ENCODE measurements at regions not wholly inside any gene's neighbourhood (a gene's known extent, or its start where the extent isn't known, plus 50 kb on each side); places are given as distances from the start of the nearest gene placed in this dataset.

DNA sequence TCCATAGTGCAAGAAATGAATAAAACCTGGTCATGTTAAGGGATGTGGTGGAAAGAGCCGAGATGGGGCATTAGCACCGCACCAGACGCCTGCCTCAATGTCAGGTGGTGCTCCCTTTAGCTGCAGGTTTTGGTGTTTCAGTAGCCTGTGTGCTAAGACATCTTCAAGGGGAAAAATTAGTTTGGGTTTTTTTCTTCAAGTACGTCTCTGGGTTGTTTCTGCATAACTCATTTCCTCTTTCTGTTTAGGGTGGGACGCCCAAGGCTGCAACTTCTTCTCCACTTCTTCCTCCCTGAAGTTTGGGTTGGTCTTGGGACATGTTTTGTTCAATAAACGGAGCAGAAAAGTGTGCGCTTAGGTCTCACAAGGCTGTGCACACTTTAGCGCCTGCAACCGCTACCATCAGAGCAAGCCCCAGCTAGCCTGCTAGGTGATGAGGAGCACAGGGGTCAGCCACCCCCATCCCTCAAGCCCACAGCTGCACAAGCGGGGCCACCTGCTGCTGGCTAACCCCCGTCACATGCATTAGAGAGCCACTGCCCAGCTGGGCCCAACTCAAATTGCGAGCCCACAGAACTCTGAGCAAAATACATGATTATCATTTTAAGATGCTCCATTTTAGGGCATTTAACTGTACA, 1495.7 kb downstream of the TBC1D22A start:
- no peak for FAIRE-seq

DNA sequence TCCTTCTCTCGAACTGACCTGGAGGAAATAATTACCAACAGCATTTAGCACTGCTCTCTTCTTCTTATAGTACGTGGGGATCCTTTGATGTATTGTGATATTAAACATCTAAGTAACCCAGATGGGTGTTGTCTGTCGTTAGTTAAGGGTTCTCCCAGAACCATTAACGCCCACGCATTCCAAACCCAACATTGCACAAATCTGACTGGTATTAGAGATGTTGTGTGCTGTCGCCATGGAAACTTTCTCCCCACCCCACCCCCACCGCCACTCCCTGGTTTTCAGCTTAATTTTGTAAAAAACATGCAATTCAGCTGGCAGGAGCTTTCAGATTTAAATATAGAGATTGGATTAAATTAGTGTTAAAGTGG, 1495.2 kb downstream of the TBC1D22A start:
- no peak for FAIRE-seq

DNA sequence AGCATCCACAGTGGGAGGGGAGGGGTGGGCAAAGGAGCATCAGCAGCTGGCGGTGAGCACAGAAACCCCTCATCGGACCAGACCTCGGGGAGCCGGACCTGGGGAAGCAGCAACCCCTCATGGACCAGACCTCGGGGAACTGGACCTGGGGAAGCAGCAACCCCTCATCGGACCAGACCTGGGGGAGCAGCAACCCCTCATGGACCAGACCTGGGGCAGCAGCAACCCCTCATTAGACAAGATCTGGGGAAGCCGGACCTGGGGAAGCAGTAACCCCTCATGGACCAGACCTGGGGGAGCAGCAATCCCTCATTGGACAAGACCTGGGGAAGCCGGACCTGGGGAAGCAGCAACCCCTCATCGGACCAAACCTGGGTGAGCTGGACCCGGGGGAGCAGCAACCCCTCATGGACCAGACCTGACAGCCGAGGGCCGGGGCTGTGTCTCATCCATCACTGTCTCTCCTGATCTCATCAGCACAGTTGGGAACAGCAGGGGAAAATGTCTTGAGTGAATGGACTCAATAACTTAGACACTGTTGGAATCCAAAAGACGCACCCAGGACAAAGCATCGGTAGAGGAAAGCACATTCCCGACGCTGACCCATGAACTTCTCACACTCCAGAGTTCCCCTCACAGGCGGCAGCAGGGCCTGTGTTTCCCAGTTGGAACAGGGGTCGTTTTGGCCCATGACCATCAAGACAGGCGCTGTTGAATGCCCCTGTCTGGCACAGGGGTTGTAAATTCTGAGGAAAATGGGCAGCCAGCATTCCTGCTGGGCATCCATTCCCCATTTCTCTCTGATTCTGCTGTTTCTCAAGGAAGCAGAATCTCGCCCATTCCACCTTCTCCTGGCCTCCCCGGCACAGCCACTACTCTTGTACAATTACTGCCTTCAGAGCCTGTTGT, 1494.6 kb downstream of the TBC1D22A start:
- no peak for FAIRE-seq

DNA sequence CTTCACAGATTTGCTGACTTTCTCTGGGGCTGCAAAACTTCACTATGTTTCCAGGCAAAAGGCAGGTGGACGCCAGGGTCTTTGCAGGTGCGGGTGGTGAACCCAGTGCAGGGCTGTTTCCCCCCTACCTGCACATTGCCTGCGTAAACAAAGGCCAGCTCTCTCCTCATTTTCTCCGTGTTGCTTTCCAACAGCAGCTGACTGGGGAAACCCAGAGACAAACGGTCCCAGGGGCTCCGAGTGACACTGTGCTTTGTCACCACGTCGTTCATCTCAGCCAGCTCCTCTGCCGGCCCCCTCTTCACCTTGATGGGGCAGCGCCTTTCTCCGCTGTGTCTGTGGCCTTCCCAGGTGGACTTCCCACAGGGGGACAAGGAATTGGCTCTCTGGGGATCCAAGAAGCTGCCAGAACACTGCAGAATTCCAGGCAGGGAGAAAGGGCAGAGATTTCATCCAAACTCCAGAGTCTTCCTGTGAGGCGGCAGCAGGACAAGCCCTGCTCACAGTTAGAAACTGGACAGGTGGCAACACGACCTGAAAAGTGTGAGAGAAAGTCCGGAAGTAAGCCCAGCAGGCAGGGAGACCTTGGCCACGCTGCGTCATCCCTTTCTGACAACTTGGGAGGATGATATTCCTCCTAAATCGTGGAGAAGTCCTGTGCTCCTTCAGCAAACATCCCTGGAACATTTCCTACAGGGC, 1493.7 kb downstream of the TBC1D22A start:
- FAIRE-seq: no peak

DNA sequence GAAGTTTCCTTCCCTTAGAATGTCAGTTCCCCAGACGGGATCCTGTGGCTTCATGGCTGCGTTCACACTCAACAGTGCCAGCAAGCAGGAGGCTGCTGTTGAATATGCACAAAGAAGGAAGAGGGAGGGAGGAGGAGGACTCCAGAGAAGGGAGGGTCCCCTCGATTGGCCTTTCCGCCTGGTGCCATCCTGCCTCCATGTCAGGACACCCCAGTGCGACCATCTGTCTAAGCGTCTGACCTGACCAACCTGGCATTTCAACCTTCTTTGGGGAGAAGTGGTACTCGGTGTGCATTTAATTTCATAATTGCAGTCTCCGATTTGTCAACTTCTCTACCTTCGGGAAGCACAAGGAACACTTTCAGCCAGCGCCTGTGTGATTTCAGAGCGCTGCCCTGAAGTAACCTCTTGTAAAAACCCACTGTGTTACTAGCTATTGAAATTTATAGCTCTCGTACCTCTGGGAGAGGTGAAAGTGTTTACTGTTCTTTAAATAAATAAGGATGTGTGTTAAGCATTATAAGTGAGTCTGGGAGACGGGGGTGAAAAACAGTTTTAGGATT, 1491.9 kb downstream of the TBC1D22A start:
- no peak for FAIRE-seq

DNA sequence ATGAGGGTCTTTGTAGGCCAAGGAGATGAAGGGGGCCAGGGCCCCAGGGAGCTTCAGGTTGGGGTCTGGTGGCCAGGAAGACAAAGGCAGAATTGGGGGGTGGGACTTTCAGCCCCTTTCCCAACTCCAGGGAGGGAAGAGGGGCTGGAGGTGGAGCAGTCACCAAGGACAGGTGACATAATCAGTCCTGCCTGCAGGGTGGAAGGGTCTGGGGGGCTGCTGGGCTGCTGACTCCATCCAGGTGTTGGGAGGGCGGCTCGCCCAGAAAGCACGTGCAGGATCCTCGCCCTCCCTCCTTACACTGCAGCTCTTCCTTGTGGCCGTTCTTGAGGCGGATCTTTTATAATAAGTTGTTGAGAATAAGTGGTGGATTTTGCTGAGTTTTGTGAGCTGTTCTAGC, 1491.1 kb downstream of the TBC1D22A start:
- no peak for FAIRE-seq

DNA sequence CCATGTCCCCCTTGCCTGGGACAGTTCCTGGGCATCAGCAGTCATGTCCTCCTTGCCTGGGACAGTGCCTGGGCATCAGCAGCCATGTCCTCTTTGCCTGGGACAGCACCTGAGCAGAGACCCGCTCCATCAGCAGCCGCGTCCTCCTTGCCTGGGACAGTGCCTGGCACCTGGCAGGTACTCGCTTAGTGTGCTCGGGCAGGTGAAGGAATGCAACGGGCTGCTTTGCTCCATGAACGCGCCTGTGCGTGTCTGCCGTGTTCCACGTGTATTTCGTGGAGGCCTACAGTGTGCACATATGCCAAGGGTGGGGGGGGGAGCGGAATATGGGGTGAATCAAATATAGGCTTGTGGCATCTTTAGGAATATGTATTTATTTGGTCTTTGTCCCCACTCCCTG, 1490.7 kb downstream of the TBC1D22A start:
- no peak for FAIRE-seq

DNA sequence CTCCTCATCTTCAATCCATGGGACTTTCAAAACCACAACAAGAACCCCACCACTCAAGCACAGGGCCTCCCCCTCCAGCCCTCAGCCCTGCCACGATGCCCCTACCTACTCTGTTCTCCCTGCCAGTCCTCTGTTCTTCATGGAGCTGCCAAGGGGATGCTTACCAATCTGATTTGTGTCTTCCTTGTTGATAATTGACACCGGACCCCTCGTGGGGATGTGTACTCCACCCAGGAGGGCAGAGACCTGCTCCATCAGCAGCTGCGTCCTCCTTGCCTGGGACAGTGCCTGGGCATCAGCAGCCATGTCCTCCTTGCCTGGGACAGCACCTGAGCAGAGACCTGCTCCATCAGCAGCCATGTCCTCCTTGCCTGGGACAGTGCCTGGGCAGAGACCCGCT, 1489.2 kb downstream of the TBC1D22A start:
- FAIRE-seq: no peak

DNA sequence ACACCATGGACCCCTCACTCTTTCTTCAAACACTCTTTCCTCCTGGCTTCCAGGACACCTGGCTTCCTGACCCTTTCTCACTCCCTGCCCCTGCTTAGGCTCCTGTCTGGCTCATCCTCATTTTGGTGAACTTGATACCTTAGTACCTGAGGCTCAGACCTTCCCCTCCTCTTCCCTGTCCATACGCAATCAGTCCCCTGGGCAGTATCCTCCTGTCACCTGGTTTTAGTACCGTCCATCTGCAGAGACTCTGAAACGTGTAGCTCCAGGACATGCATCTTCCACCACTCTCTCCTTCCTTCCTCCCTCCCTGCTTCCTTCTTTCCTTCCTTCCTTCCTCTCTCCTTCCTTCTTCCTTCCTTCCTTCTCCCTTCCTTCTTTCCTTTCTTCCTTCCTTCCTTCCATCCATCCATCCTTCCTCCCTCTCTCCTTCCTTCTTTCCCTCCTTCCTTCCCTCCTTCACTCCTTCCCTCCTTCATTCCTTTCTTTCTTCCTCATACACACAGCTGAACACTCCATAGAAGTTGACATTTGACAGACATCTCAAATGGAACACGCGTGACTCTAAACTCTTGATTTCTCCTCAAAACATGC, 1488.6 kb downstream of the TBC1D22A start:
- FAIRE-seq: no peak

DNA sequence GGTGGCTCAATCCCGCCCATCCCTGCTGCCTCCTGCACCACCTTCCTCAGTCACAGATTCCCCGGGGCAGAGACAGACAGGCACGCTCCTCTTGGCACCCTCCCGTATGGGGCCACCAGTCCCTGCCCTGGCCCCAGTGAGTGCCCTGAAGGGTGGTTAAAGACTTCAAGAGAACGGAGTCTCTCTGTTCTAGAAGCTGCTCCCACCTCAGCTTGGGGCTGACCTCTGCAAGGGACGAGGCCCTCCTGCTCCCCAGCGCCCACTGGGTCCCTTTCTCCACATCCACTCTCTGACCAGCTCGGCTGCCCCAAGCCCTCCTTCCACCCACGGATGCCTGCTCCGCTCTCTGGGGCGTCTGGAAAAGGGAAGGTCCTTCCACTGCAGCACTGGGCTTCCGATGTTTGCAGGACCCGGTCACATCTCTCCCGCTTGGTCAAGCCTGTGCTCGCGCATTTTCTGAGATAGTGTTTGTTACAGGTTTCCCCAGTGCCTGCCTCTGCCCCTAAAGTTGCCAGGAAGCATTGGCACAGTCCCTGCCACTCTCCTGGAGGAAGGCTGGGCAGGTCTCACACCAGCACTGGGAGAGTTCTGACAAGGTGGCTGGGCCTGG, 1487.9 kb downstream of the TBC1D22A start:
- no peak for FAIRE-seq

DNA sequence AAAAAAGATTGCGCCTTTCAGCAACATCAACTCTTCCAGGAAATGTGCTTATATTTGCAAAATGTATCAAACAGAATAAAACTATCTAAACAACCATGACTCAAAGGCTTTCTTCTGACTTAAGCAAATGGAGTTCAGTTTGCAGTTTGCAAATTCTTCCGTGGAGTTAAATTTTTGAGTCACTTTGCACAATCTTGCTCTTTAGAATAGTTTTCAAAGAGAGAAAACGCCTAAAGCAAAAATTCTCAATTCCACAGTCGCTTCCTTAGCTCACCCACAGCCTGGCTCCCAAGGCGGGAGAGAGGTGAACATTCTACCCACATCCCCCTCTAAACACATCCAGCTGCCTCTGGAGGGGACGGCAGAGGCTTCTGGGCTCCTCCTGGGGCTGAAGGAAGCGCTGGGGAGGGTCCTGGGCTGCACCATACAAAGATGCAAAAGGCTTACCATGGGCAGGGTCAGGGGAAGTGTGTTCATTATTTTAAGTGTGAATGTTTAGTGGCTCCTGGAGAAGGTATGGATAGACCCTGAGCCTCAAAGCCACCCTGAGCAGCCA, 1487.3 kb downstream of the TBC1D22A start:
- no peak for FAIRE-seq

DNA sequence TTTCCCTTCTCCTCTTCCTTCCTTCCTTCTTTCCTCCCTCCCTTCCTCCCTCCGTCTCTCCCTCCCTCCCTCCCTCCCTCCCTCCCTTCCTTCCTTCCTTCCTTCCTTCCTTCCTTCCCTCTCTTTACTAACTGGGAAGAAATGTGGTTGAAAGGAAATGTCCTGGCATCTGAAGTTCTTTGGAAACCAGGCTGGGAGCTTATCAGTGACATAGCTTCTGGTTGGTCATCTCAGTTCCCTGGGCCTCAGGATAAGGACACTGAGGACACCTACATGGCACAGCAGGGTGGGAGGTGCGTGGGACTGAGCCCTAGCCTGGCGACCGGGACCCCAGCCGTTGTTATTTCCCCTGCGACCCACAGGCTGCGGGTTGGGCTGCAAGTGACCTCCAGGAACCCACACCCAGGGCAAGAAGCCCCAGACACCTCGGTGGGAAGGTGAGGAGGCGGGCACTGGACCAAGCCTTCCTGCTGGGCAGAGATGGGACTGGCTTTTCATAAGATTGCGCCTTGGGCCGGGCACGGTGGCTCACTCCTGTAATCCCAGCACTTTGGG, 1486.5 kb downstream of the TBC1D22A start:
- FAIRE-seq: no peak

DNA sequence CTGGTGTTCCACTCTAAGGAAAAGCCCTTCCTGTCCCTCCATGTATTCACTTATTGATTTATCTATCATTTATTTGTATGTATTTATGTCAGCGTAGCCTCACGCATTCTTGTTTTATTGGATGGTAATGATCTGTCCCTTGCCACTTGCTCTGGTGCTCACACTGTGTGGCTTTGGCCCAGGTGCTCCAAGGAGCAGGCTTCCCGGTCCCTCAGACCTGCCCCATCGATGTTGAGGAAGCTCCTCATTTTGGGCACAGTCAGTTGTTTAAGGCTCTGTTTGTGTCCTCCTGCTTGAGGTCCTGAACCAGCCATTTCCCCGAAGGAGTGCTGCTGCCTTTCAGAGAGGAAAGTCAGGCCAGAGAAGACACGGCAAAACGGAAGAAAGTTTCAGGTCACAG, 1485.4 kb downstream of the TBC1D22A start:
- FAIRE-seq: no peak

DNA sequence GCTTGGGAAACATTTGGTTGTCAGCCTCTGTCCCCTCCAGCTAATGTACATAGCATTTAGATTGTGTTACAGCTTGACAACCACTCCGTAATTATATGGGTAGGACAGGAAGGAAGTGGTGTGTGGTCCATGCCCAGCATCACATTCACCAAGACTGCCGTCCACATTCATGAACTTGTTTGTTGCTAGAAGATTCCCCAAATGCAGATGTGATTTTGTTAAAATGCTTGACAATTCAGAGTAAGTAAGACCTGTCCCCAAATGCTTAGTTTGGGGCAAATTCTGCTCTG, 1482.7 kb downstream of the TBC1D22A start:
- no peak for FAIRE-seq

DNA sequence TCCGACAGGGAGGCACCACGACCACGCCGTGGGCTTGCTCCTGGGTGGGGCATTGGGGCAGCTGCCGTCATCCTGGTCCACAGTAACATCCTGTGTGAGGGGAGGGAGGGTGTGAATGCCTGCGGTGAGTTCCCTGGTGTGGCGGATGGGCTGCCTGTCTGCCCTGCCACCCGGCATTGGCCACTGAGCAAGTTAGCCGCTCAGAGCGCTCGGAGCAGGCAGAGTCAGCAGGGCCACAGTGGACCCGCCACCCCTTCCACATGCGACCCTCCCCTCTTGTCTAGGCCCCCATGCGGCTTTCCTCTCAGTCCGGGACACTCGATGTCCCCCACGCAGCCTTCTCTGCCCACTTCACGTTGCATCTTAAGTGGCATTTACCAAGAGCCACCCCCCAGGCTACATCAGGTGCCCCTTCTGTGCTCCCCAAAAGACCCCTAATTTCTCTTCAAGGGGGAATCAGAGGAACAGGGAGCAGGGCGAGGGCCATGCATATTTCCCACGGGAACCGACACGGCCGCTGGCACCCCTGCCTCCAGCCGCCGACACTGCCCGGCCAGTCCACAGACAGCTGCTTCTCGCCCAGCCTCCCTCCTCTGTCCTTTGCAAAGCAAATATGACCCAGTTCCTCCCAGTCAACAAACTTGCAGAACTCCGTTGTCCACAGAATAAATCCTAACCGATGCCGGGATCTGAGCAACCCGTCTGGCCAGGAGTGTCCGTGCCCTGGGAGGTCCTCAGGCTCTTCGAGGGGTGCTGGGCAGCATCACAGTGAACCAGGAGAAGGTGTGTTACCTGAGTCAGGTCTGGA, 1482.1 kb downstream of the TBC1D22A start:
- FAIRE-seq: no peak

DNA sequence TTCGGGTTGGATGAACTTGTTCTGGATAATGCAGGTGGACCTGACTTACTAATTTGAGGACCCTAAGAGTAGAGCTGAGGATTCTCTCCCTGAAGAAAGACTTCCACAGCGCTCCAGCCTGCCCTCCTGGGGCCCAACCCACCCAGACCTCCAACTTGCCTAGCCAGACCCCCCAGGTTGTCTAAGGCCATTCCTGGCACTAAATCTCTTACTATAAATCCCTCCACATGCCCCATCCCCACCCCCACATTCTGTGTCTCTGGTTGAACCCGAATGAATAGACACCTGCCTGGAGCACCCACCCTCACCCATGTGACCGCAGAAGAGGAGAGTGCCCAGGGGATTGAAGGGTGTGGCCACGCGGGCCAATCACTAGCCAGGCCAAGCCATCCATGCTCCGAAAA, 1480.0 kb downstream of the TBC1D22A start:
- FAIRE-seq: no peak

DNA sequence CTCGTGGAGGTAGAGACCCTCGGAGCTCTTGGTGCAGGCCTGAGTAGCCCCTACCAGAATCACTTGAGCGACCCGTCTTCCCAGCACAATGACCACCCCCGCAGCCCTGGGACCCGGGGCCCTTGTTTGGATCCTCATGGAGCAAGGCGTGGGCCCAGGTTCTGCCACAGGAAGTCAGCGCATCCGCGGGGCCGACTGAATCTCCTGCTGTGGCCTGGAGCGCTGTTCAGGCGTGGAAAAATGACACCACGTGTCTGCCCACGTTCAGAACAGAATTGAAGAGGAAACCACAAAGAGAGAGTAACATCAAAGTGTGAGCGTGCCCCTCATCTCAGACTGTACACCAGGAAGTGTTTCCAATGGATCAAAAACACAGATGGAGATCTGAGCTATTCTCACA, 1479.2 kb downstream of the TBC1D22A start:
- no peak for FAIRE-seq

DNA sequence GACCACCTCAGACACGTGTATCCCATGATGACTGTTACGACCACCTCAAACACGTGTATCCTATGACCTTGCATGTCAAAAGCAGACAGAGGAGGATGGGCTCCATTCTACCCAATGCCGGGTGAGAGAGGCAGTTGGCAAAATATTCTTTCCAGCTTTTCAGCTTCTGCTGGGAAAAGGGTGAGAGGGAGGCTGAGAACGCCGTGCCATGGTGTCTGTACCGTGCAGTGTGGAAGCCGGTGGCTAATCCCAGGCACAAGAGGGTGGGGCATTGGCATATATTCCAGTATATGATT, 1478.4 kb downstream of the TBC1D22A start:
- no peak for FAIRE-seq

DNA sequence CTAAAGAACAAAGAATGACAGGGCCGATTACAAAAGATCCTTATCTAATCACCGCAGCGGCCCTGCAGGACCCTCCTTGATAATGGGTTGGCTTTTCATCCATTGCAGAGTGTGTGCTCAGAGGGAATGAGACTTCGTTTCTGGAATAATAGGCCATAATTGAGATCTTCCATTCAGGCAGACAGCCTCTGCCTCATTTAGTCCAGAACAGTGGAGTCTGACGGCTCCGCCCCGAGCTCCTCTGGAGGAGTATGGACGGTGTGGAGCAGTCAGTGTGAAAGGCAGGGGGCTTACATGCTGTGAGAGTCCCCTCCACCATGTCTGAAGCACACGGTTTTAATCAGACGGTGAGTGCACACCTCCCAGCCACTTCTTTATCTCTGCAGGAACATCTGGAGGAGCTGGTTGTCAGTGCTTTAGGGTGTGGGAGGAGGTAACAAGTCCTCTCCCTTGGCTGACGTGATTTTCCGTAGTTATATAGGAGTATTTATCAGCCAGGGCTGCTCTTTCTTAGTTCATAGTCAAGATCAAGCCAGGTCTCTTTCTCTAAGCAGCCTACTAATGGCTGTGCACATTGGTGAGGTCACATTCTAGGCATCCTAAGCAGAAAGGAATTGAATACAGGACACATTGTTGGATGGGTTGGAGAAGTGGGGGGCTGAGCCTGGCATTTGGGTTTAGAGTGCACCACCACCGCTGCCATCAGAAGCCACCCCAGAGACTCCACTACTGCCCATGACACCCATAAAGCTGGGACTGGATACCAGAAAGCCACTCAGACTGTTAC, 1477.9 kb downstream of the TBC1D22A start:
- no peak for FAIRE-seq

DNA sequence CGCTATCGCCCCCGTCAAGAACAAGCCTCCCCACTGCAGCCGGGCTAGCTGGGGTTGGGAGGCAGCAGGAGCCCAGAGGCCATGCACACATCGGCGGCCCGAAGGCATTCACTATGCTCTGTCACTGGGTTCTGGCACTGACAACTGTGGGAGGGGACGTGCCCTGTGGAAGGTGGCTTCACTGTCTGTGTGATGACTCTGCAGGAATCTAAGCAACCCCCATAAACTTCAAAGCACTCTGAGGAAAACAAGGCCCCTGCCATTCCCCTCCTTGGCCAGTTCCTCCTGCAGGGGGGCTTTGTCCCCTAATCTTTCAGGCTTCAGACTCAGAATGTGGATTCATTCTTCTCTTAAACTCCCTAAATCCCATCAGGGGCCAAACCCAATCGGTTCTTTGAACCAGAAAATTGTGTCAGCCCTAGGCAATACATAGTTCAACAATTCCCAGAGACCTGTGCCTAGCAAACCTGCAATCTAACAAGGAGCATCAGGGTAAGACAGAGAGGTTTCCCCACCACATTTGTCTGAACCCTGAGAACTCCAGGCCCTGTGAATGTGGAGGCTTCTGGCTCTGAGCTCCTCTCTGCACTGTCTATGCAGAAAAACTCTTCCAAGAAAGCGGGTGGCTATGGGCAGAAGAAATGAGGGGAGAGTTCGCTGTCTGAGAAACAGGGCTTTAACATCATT, 1477.2 kb downstream of the TBC1D22A start:
- no peak for FAIRE-seq
